DOHH2 (cell line): ENCODE measurements at regions not wholly inside any gene's neighbourhood (a gene's known extent, or its start where the extent isn't known, plus 50 kb on each side); places are given as distances from the start of the nearest gene placed in this dataset.

Experiments
- H3F3A ChIP-seq: fragments of 200-600 bp; sonication (generic), shearing (Covaris generic); 2 replicates; pipeline ENCODE4 v1.6.0; 2016; ENCODE audit warnings: antibody characterized with exemption, mild to moderate bottlenecking; ENCODE audit not compliant: control insufficient read depth, insufficient read depth
- H3K27ac ChIP-seq: fragments of 200-600 bp; sonication (generic); 2 replicates; pipeline ENCODE4 v1.5.1; 2014; ENCODE audit warnings: low read depth, mild to moderate bottlenecking, low read length, moderate library complexity
- H3K27me3 ChIP-seq: fragments of 200-600 bp; sonication (generic); 2 replicates; pipeline ENCODE4 v1.6.1; 2014; ENCODE audit warnings: mild to moderate bottlenecking, low read length, mixed read lengths; ENCODE audit not compliant: control insufficient read depth
- H3K36me3 ChIP-seq: fragments of 200-600 bp; sonication (generic); 2 replicates; pipeline ENCODE4 v1.6.1; 2014; ENCODE audit warnings: mild to moderate bottlenecking, low read length, moderate library complexity, mixed read lengths; ENCODE audit not compliant: control insufficient read depth
- H3K4me1 ChIP-seq: fragments of 200-600 bp; sonication (generic); 2 replicates; pipeline ENCODE4 v1.6.1; 2014; ENCODE audit warnings: mild to moderate bottlenecking, low read length, mixed read lengths; ENCODE audit not compliant: control insufficient read depth
- H3K4me2 ChIP-seq: fragments of 200-600 bp; sonication (generic); 2 replicates; pipeline ENCODE4 v1.6.0; 2014; ENCODE audit warnings: mild to moderate bottlenecking, low read length, moderate library complexity
- H3K4me3 ChIP-seq: fragments of 200-600 bp; sonication (generic); 2 replicates; pipeline ENCODE4 v1.5.1; 2014; ENCODE audit warnings: mild to moderate bottlenecking, low read length, mixed read lengths
- H3K79me2 ChIP-seq: fragments of 200-600 bp; sonication (generic); 2 replicates; pipeline ENCODE4 v1.6.1; 2014; ENCODE audit warnings: mild to moderate bottlenecking, low read length, mixed read lengths; ENCODE audit not compliant: control insufficient read depth
- H3K9me2 ChIP-seq: fragments of 200-600 bp; sonication (generic); replicated peaks from 2 replicates; pipeline ENCODE4 v1.6.1; 2014; ENCODE audit warnings: mild to moderate bottlenecking, low read length, mixed read lengths; ENCODE audit not compliant: control insufficient read depth
- H3K9me3 ChIP-seq: fragments of 200-600 bp; sonication (generic); 2 replicates; pipeline ENCODE4 v1.6.1; 2014; ENCODE audit warnings: antibody characterized with exemption, low read length, mixed read lengths; ENCODE audit not compliant: control insufficient read depth, insufficient read depth
- H4K20me1 ChIP-seq: fragments of 200-600 bp; sonication (generic); 2 replicates; pipeline ENCODE4 v1.6.0; 2014; ENCODE audit warnings: low read depth, mild to moderate bottlenecking, antibody characterized with exemption, low read length, moderate library complexity; ENCODE audit not compliant: control insufficient read depth, insufficient read depth
- CTCF ChIP-seq: fragments of 200-600 bp; sonication (generic); IDR thresholded peaks from one replicate; pipeline ENCODE4 v1.5.1; 2014; ENCODE audit warnings: antibody characterized with exemption, mild to moderate bottlenecking, low read depth, low read length; ENCODE audit not compliant: poor library complexity, severe bottlenecking
- EZH2phosphoT487 ChIP-seq: fragments of 200-600 bp; sonication (generic); IDR thresholded peaks from 2 replicates; pipeline ENCODE4 v1.6.1; 2017; ENCODE audit warnings: borderline replicate concordance, mild to moderate bottlenecking, antibody characterized with exemption, low read length, moderate library complexity, mixed read lengths

GRCh38 chr2:567496-567864 is 109.7 kb downstream of the TMEM18 start:
- no peaks in the 10 kb centered on the region for H3K4me1 ChIP-seq
- H3F3A ChIP-seq: no peaks in the 10 kb centered on the region
- H3K27ac ChIP-seq: no peak overlapping the region
- H3K36me3 ChIP-seq: no peaks in the 10 kb centered on the region
- H3K4me3 ChIP-seq: no peak overlapping the region
- H3K79me2 ChIP-seq: no peaks in the 10 kb centered on the region
- TF ChIP-seq EZH2phosphoT487 (no peak), CTCF (no peak)
- no peaks in the 10 kb centered on the region for H3K9me3 ChIP-seq
- no peaks in the 10 kb centered on the region for H4K20me1 ChIP-seq
- H3K27me3 ChIP-seq: no peaks in the 10 kb centered on the region
- H3K9me2 ChIP-seq: no peaks in the 10 kb centered on the region
- no peak overlapping the region for H3K4me2 ChIP-seq

- Histone ChIP-seq H3K4me2 (no peak overlapping the region), H3K4me3 (no peak overlapping the region), H3K79me2 (no peaks in the 10 kb centered on the region), H4K20me1 (no peaks in the 10 kb centered on the region), H3F3A (no peaks in the 10 kb centered on the region), H3K27ac (no peak overlapping the region), H3K36me3 (no peaks in the 10 kb centered on the region), H3K27me3 (no peaks in the 10 kb centered on the region), H3K9me2 (no peaks in the 10 kb centered on the region), H3K9me3 (no peaks in the 10 kb centered on the region), H3K4me1 (no peaks in the 10 kb centered on the region)
- no peak for TF ChIP-seq CTCF
- TF ChIP-seq EZH2phosphoT487: no peak
These were observed 110.6 kb downstream of the TMEM18 start for GRCh38 chr2:566379-567313.

- no peak for TF ChIP-seq EZH2phosphoT487
- TF ChIP-seq CTCF: no peak
- H3K36me3 ChIP-seq: no peaks in the 10 kb centered on the region
- no peak overlapping the region for H3K4me2 ChIP-seq
- H3K4me1 ChIP-seq: no peaks in the 10 kb centered on the region
- no peaks in the 10 kb centered on the region for H4K20me1 ChIP-seq
- no peaks in the 10 kb centered on the region for H3K9me2 ChIP-seq
- no peaks in the 10 kb centered on the region for H3F3A ChIP-seq
- no peaks in the 10 kb centered on the region for H3K79me2 ChIP-seq
- H3K27ac ChIP-seq: no peak overlapping the region
- no peaks in the 10 kb centered on the region for H3K27me3 ChIP-seq
- H3K4me3 ChIP-seq: no peak overlapping the region
- H3K9me3 ChIP-seq: no peaks in the 10 kb centered on the region
These were observed 112.6 kb downstream of the TMEM18 start for GRCh38 chr2:564471-565181.
